Stimulated activated CD8-positive, alpha-beta memory T cell treated with anti-CD3 and anti-CD28 coated beads, Interleukin-4, amount 100 ng/mL, for 1 hour (primary cell): ENCODE measurements at regions not wholly inside any gene's neighbourhood (a gene's known extent, or its start where the extent isn't known, plus 50 kb on each side); places are given as distances from the start of the nearest gene placed in this dataset.

Source experiments
- DNase-seq, 2 donors: peaks; one replicate each; pipeline ENCODE4 v3.0.0-alpha.2; 2020; ENCODE audit warnings: low read depth in 2 of 2, low spot score in 1 of 2

DNA sequence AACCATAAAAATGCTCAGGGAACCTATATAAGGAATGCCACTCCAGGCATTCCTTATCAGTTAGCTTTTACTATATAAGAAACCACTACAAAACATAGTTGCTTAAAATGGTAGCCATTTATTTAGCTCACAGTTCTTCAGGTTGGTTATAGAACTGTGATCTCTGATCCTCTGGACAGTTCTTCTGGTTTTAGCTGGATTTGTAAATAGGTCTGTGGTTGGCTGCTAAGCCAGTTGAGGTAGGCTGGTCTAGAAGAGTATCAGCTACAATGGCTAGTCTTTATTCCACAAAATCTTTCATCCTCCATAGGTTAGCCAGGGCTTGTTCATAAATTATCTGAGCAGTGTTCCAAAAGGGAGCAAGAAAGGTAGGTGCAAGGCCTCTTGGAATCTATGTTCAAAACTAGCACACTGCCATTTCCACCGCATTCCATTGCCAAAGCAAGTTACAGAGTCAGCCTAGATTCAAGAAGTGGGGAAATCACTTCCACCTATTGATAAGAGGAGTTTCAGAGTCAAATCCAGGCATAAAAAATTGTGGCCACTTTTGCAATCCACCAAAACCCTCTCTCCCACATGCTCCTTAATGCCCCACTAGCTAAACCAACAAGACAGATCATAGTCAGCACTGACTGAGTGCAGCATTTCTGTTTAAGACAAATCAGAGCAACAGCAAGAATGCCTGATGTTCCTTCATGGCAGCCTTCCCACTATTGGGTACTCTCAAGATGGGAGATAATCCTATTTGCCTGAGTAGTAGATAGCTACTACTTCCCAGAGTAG, 146.4 kb downstream of the IRS1 start:
- no peak for DNase-seq

DNA sequence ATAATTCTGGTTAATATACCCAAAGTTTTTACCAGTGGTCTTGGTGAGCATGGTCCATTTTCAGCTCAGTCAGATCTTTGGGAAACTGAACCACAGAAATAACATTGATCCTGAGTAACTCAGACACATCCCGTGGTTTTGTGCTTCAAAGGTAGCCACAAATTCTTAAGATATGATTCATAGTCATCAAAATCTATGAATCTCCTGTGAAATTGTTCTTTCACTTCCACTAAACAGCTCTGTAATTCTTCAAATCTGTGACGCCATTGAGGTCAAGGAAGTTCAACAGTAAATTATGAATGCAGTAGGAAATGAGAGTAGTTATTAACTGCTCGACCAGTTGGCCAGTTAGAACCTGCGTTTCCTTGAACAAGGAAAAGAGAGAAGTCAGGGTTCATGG, 147.3 kb downstream of the IRS1 start:
- DNase-seq, result no peak

DNA sequence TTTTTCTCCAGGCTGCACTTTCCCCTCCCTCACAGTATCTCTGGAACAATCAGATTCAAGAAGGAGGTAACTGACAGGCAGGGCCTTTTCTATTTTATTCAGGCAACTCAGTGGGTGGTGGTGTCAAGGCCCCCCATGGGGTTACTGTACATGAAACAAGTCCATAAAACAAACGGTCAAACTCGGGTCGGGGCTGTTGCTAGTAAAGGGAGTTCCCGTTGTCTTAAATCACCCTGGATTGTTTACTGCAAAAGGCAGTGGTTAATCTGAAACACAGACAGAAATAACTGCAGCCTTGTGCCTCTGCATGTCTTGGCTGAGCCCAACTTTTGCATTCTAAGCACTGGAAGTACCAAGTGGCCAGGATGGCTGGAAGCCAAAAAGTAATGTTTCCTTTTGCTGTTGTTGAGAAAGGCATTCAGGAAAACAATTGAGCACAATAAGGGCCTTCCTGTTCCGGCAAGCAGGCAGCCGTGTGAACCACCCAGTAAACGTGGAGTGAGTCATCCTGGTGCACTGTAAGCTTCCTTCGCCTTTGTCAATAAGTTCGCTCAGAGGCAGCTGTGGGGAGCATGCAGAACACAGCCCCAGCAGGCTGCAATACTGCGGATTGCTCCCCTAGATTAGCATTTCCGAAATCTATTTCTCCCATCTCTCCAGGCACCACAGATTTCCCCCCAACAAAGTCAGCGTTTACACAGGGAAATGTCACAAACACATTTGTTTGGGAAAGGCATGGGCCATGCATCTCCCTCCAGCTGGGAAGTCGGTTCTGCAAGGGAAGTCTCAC, 149.6 kb downstream of the IRS1 start:
- DNase-seq, result peak in 1 of 2 donors; percentile 1

DNA sequence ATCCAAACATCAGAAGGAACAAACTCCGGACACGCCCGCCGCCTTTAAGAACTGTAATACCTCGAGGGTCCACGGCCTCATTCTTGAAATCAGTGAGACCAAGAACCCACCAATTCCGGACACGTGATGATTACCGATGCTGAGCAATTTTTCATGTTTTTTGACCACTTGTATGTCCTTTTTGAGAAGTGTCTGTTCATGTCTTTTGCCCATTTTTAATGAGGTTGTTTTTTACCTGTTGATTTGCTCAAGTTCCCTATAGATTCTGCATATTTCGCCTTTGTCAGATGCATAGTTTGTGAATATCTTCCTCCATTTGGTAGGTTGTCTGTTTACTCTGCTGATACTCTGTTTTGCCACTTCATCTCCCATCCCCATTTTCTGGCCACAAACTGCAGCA, 150.4 kb downstream of the IRS1 start:
- DNase-seq, result no peak

DNA sequence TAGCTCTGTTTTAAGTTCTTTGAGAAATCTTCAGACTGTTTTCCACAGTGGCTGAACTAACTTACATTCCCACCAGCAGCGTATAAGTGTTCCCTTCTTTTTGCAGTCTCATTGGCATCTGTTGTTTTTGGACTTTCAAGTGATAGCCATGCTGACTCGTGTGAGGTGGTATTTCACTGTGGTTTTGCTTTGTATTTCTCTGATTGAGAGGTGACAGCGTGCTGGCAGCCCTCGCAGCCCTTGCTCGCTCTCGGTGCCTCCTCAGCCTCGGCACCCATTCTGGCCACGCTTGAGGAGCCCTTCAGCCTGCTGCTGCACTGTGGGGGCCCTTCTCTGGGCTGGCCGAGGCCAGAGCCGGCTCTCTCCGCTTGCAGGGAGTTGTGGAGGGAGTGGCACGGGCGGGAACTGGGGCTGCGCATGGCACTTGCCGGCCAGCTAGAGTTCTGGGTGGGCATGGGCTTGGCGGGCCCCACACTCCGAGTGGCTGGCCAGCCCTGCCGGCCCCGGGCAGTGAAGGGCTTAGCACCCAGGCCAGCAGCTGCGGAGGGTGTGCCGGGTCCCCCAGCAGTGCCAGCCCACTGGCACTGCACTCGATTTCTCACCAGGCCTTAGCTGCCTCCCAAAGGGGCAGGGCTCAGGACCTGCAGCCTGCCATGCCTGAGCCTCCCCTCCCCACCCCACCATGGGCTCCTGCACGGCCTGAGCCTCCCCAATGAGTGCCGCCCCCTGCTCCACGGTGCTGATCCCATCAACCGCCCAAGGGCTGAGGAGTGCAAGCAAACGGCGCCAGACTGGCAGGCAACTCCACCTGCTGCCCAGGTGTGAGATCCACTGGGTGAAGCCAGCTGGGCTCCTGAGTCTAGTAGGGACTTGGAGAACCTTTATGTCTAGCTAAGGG, 151.8 kb downstream of the IRS1 start:
- no peak for DNase-seq

DNA sequence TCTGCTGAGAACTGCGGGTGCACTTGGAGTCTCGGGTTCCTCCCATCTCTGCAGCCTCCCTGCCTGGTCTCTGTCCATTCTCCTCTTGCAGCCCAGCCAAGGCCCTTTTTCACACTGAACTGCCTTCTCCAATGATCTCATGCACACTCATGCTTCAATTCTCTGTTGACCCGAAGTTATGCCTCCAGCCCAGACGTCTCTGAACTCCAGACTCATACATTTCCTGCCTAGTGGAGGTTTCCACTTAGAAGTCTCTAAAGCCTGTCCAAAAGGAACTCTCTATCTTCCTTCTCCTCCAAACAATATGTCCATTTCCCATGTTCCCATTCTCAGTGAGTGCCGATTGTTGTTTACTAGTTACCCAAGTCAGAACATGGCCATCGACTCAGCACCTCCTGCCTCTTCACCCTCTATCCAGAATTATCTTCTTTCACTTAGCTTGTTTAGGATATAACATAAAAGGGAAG, 155.2 kb downstream of the IRS1 start:
- no peak for DNase-seq

DNA sequence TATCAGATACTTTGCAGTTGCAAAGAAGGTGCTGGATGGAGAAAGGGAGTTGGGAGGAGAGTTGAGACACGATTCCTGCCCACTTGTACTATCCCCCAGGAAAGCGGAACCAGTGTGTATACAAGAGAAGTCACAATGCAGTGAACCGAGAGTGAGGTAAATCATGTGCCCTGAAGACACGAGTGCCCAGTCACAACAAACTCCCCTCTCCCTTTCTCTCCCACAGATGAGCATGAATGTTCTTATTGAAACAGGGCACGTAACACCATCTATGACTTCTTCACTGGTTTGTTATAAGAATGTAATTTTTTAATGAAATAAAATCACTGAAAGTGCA, 155.7 kb downstream of the IRS1 start:
- no peak for DNase-seq

DNA sequence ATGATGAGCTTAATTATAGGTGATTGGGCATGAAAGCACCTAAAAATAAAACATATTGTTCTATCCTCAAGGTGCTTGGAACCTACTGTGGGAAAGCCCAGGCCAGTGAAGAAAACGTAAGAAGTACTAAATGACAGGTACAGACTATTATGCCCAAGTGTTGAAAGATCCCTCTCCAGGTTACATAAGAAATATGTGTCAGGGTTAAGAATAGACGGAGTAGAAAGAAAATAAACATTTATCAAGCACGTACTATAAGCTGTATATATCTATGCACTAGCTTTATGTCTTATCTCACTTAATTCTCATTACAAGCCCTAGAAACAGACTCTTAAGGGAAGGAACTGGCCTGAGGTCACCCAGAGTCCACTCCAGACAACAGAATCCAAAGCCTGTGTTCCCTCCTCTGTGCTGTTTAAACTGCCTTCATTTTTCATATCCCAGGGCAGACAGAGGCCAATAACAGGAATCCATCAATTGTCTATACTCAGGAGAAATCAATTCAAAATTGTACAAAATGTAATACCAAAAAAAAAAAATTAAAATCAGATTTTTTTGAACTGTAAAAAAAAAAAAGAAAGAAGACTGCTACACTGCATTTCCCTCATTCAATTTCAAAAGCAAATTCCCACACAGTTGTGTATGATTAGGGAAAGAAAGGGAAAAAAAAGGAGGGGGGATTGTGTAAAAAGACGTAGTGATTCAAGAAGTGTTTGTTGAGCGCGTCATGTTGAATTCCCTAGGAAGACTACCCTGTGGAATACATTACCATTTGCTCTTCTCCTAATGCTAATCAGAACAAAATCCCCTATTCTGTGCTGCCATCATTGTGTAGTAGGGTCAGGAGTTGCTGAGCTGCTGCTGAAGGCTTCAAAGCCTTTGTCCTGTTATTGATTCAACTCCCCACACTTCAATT, 156.3 kb downstream of the IRS1 start:
- DNase-seq, result no peak

DNA sequence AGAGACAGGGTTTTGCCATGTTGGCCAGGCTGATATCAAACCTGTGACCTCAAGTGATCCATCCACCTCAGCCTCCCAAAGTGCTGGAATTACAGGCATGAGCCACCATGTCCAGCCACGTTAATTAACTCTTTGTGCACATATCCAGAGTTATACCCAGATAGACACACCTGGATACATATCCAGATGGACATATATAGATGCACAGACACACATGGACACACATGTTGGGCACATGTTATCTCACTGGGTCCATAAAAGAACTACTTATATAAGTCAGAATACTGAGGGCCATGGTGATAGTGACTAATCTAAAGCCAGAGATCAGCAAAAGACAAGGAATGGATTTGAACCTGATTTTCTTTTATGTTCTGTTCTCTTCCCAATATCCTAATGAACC, 158.6 kb downstream of the IRS1 start:
- no peak for DNase-seq

DNA sequence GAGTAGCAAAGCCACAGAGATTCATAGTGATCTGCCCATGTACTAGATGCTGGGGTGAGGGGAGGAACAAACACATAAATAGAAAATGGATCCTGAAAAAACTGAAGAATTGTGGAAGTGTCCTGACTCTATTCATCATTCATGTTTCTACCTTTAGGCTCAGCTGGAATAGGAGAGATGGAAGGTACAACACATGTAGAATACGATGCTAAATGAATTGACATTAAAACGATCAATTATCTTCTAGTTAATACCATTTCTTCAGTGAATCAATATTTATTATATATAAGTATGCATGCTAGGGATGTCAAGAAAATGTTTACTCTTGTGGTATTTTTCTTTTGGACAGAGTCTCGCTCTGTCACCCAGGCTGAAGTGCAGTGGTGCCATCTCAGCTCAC, 159.1 kb downstream of the IRS1 start:
- DNase-seq, result no peak

DNA sequence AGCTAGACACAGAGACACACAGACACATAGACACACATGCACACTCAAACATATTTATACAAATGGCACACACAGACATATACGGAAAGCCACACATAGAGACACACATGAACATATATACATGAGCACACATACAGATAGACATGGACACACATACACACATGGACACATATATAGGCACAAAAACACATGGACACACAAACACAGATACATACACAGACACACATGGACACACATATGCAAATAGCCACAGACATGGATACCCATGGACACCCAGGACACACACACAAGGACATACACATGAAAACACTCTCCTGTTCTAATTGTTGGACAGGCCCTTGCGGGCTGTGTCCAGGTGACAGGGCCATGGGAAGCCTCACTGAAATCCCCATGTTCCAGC, 160.1 kb downstream of the IRS1 start:
- no peak for DNase-seq

DNA sequence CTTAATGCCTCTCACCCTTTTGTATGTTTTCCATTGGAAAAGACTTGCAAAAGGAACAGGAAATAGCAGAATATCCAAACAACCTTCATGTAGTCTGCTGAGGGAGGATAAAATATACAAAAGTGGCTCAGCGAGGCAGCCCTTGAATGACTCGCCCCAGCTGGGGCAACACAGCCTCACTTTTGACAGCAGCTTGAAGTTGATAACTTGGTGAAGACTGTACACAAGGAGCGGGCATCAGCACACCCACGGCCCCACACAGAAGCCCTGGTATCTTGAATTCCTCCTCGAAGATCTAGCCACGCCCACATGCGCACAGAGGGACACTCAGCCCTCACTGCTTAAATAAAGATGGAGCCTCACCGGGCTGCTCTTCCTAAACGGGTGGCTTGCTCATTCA, 161.0 kb downstream of the IRS1 start:
- no peak for DNase-seq

DNA sequence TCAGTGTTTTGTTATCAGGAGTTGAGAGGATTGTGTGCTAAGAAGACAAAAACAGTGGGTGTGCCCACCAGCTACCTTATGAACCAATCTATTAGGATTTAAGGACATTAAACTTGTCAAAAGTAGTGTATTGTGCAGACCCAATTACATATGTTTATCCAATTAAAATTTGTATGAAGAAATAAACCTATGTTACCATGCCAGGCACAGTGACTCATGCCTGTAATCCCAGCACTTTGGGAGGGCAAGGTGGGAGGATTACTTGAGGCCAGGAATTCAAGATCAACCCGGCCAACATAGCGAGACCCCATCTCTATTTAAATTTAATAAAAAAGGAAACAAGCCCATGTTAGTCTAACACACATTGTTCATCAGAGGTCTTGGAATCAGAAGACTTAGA, 162.2 kb downstream of the IRS1 start:
- DNase-seq, result no peak

DNA sequence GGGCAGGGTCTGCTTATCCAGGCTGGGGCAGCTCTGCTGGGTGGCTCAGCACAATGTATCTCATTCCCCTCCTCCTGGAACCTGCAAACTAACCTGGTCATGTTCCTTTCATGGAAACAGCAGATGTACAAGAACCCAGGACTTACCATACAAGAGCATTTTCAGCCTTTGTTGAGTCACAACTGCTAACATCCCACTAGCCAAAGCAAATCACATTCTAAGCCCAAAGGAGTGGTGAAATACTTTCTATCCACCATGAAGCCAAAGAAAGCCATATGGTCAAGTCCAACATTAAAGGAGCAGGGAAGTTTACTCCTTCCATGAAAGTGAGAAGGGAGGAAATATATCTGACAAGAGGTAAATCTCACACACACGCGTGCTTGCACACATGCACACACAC, 163.0 kb downstream of the IRS1 start:
- DNase-seq, result no peak

DNA sequence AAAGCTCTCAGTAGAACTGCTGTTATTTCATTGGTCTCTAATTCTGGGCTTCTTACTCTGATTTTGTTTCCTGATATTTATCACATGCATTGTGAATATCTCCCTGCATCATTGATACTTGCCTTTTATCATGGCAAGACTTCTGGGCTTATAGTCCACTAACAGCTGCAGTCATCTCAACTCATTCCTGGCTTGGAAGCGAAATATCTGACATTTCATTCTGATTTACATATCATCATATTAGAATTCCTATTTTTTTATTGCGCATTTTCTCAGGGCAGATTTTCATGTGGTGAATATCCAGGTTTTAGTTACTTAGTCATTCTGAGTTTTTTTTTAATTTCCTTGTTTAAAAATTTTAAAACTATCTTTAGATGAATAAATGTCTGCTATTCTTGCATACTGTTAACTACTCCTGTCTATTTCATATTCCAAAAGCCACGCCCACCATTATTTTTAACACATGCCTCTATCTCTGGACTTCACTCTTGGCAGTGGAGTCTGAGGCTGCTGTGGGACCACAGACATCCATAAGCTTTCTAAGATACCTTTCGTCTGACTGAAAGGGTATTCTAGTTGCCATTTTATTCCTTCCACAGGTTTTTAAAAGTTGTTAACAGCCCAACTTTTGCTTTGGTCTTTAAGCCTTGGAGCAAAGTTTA, 164.5 kb downstream of the IRS1 start:
- DNase-seq, result no peak

DNA sequence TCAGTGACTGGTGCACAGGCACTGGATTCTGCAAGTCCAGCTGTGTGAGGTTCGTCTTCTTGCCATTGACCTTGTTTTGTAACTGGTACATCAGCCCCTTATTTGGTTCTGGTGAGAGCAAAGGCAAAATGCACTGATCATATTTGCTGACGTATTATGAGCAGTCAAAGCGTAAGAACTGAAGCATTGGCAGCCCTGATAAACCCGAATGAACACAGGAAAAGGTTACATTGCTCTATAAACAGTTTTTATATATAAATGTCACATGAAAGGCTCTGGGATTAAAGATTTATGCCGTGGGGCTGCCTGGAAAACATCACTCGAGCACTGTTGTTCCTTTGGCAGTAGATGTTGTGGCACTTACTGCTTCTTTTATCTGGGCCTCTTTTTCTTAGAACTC, 167.9 kb downstream of the IRS1 start:
- DNase-seq, result no peak

DNA sequence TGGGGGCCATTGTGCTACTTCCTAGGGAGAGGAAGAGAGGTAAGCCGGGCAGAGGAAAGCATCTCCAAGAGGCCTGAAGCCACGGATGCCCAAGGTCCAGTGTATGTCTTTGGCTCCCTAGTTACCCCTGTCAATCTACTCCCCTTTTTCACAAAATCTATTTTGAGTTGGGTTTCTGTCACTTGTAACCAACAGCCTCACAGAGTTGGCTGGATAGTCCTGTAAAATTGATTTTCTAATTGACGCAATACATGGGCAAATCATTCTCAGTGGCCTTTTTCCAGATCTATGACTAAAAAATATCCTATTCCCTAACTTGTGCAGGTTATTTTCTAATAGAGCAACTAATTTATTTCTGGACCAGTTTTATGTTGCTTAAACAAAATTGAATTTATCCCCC, 168.4 kb downstream of the IRS1 start:
- DNase-seq, result no peak

DNA sequence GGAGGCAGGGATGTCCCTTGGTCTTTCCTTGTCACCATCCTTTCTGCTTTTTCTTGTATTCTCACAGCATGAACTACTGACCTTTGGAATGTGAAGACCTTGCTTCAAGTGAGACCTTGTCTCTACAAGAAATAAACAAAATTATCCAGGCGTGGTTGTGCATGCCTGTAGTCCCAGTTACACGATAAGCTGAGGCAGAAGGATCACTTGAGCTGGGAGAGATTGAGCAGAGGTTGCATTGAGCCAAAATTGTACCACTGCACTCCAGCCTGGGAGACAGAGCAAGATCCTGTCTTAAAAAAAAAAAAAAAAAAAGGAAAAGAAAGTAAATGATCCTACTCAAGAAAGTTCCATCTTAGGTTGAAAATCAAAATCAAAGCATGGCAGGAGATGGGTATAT, 173.7 kb downstream of the IRS1 start:
- DNase-seq, result no peak

DNA sequence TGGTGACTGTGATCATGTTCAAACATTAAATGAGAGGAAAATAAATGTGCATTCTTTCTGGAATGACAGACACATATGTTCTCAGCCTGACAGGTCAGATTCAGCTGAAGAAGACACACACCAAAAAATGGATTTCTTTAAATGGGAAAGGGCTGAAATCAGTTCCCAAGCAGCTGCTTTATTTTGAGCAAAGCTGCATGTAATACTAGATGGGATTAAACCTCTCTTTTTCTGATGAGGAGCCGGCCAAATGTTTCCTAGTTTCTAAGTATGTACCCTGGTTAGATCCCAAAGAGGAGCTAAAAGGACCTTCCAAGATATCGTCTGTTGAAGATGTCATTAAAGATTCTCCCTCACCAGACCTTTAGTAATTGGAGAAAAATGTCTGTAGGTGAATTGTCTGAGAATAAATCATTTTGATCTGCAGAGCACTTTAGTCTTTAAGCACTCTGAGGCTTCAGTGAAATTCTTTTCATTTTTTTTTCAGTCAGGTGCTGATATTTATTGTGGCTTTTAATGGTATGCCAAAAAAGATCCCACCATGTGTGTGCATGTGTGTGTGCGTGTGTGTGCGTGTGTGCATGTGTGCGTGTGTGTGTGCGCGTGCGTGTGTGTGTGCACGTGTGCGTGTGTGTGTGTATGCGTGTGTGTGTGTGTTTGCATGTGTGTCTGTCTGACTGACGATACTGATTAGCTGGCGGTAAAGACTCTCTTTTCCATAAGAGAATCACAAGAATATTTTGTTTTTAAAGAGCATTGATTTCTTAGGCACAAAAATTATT, 175.8 kb downstream of the IRS1 start:
- DNase-seq, result no peak
